ENCODE measurements at regions not wholly inside any gene's neighbourhood (a gene's known extent, or its start where the extent isn't known, plus 50 kb on each side); places are given as distances from the start of the nearest gene placed in this dataset.

DNA sequence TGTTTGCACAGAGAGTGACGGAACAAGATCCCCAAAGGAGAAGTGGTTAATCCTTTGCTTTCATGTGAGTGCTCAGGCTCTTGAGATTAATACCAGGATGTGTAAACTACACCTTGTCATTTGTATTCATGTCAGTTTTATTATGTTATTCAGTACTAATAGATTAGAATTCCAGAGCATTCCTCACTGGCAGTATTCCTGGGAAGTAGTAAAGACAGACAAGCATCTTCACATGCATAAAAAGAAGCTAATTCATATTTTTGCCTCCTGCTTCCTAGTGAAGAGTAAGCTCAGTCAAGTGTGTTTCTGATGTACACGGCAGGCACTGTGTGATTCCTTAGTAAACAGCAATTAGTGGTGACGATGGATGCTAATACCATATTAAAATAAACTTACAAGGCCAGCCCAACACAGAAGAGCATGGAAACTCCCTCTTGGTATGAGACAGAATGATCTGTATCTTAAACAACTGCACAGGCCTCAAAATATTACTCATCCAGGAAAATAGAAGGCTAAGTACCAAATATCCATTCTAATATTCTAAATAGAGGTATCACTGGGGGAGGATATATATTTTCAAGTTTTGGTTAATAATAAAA is 336.8 kb upstream of the MCTP2 start:
- TF ChIP-seq NONO (IDR thresholded peaks at IDR 0.05; ENCODE audit: low read depth in 2 of 2, low read length in 1 of 2) (no peak), BHLHE40 (IDR thresholded peaks at IDR 0.05; ENCODE audit: low read length) (no peak), MAFF (IDR thresholded peaks at IDR 0.05; ENCODE audit: low read length) (no peak), NR1H2 (CRISPR knock-in tag; IDR thresholded peaks at IDR 0.05) (no peak), TEAD2 (tag; IDR thresholded peaks at IDR 0.05) (no peak)
- TF ChIP-seq, protein P1, sequence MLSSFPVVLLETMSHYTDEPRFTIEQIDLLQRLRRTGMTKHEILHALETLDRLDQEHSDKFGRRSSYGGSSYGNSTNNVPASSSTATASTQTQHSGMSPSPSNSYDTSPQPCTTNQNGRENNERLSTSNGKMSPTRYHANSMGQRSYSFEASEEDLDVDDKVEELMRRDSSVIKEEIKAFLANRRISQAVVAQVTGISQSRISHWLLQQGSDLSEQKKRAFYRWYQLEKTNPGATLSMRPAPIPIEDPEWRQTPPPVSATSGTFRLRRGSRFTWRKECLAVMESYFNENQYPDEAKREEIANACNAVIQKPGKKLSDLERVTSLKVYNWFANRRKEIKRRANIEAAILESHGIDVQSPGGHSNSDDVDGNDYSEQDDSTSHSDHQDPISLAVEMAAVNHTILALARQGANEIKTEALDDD (IDR thresholded peaks at IDR 0.05) = no peak
- TF ChIP-seq, protein P2, sequence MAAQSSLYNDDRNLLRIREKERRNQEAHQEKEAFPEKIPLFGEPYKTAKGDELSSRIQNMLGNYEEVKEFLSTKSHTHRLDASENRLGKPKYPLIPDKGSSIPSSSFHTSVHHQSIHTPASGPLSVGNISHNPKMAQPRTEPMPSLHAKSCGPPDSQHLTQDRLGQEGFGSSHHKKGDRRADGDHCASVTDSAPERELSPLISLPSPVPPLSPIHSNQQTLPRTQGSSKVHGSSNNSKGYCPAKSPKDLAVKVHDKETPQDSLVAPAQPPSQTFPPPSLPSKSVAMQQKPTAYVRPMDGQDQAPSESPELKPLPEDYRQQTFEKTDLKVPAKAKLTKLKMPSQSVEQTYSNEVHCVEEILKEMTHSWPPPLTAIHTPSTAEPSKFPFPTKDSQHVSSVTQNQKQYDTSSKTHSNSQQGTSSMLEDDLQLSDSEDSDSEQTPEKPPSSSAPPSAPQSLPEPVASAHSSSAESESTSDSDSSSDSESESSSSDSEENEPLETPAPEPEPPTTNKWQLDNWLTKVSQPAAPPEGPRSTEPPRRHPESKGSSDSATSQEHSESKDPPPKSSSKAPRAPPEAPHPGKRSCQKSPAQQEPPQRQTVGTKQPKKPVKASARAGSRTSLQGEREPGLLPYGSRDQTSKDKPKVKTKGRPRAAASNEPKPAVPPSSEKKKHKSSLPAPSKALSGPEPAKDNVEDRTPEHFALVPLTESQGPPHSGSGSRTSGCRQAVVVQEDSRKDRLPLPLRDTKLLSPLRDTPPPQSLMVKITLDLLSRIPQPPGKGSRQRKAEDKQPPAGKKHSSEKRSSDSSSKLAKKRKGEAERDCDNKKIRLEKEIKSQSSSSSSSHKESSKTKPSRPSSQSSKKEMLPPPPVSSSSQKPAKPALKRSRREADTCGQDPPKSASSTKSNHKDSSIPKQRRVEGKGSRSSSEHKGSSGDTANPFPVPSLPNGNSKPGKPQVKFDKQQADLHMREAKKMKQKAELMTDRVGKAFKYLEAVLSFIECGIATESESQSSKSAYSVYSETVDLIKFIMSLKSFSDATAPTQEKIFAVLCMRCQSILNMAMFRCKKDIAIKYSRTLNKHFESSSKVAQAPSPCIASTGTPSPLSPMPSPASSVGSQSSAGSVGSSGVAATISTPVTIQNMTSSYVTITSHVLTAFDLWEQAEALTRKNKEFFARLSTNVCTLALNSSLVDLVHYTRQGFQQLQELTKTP (IDR thresholded peaks at IDR 0.05; ENCODE audit: low read depth in 1 of 2, partially characterized antibody in 2 of 2) = no peak

Data from K562 (cell line).